ENCODE measurements at regions not wholly inside any gene's neighbourhood (a gene's known extent, or its start where the extent isn't known, plus 50 kb on each side); places are given as distances from the start of the nearest gene placed in this dataset.

- CTCF ChIA-PET: no interaction called here
- no peak overlapping the region for H3K27ac Mint-ChIP-seq
- DNase-seq (no peak), ATAC-seq (ENCODE audit: low read depth) (no peak)
- TF ChIP-seq EZH2 (IDR thresholded peaks at IDR 0.05; ENCODE audit: borderline replicate concordance, insufficient read depth, low read depth, low read length, poor library complexity, severe bottlenecking) (no peak), CTCF (IDR thresholded peaks at IDR 0.05) (no peak)
- Histone ChIP-seq H3K79me2 (ENCODE audit: control insufficient read depth, insufficient read depth, low read length) (no peaks in the 10 kb centered on the region), H3K27me3 (replicated peaks in 1 of 4; ENCODE audit: control extremely low read depth in 1 of 4, control insufficient read depth in 3 of 4, insufficient read depth in 4 of 4, low read length in 3 of 4) (no peaks in the 10 kb centered on the region), H3K36me3 (replicated peaks in 1 of 2; ENCODE audit: control extremely low read depth in 1 of 2, control insufficient read depth in 1 of 2, extremely low read depth in 1 of 2, insufficient read depth in 2 of 2, low read length in 1 of 2) (no peaks in the 10 kb centered on the region), H3K9ac (ENCODE audit: low read length) (no peak overlapping the region), H3K4me2 (replicated peaks; ENCODE audit: low read depth, low read length, poor library complexity, severe bottlenecking) (no peak overlapping the region), H3K9me3 (ENCODE audit: control extremely low read depth in 1 of 3, control insufficient read depth in 2 of 3, insufficient read depth in 1 of 3, low read length in 2 of 3) (no peaks in the 10 kb centered on the region), H4K20me1 (ENCODE audit: control insufficient read depth, insufficient read depth, low read length, poor library complexity, severe bottlenecking) (no peaks in the 10 kb centered on the region), H3K4me1 (ENCODE audit: control insufficient read depth in 2 of 2, insufficient read depth in 2 of 2, low read length in 2 of 2) (no peaks in the 10 kb centered on the region), H3K4me3 (ENCODE audit: control extremely low read depth in 1 of 5, extremely low read depth in 1 of 5, insufficient read depth in 1 of 5, low read depth in 2 of 5, low read length in 4 of 5) (no peak overlapping the region), H3K27ac (ENCODE audit: low read length in 2 of 2) (no peak overlapping the region), H2AFZ (ENCODE audit: insufficient read depth, low read depth, low read length, poor library complexity, severe bottlenecking) (no peak overlapping the region)
- H3K4me1 Mint-ChIP-seq: no peaks in the 10 kb centered on the region
- no peak overlapping the region for H3K4me3 Mint-ChIP-seq
- no peaks in the 10 kb centered on the region for H3K9me3 Mint-ChIP-seq (ENCODE audit: insufficient read depth)
- 100% methylated on average over 1 of the region's 3 CpGs for WGBS (ENCODE audit: insufficient coverage)
- peaks cover 18% of the 10 kb centered on the region for H3K27me3 Mint-ChIP-seq
- intact Hi-C loops (cut with micrococcal nuclease): no loop called here
- POLR2A ChIA-PET: no interaction called here
Measured at GRCh38 chr5:143888912-143889311, 77.0 kb downstream of the HMHB1 start.

DNA sequence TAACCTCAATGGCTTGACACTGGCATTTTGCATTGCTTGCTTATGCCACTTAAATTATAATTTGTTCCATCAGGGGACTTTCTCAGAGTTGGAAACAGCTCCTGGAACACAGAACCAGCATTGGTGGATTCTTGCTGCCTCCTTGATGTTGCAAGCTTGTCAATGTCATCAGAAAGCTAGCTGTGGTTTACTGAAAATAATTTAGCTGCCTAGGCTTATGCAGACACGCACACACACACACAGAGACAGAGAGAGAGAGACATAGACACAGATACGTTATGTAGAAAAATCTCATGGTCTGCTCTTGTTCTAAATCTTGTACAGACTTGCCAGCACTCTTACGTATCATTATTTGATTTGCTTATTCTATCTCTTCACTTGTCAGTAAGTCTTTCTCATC lies 78.0 kb downstream of the HMHB1 start:
- no peak overlapping the region for H3K27ac ChIP-seq (ENCODE audit: low read length in 2 of 2)
- no peaks in the 10 kb centered on the region for H3K27me3 ChIP-seq (replicated peaks in 1 of 4; ENCODE audit: control extremely low read depth in 1 of 4, control insufficient read depth in 3 of 4, insufficient read depth in 4 of 4, low read length in 3 of 4)
- no peaks in the 10 kb centered on the region for H3K4me1 ChIP-seq (ENCODE audit: control insufficient read depth in 2 of 2, insufficient read depth in 2 of 2, low read length in 2 of 2)
- ChIA-PET CTCF (no interaction called here), POLR2A (no interaction called here)
- H4K20me1 ChIP-seq (ENCODE audit: control insufficient read depth, insufficient read depth, low read length, poor library complexity, severe bottlenecking): no peaks in the 10 kb centered on the region
- DNase-seq (no peak), ATAC-seq (ENCODE audit: low read depth) (no peak)
- Mint-ChIP-seq H3K9me3 (ENCODE audit: insufficient read depth) (no peaks in the 10 kb centered on the region), H3K4me3 (no peak overlapping the region), H3K4me1 (no peaks in the 10 kb centered on the region), H3K27ac (no peak overlapping the region), H3K27me3 (peaks cover 16% of the 10 kb centered on the region)
- TF ChIP-seq EZH2 (IDR thresholded peaks at IDR 0.05; ENCODE audit: borderline replicate concordance, insufficient read depth, low read depth, low read length, poor library complexity, severe bottlenecking) (no peak), CTCF (IDR thresholded peaks at IDR 0.05) (no peak)
- H3K79me2 ChIP-seq (ENCODE audit: control insufficient read depth, insufficient read depth, low read length): no peaks in the 10 kb centered on the region
- H3K9me3 ChIP-seq (ENCODE audit: control extremely low read depth in 1 of 3, control insufficient read depth in 2 of 3, insufficient read depth in 1 of 3, low read length in 2 of 3): no peaks in the 10 kb centered on the region
- intact Hi-C loops (cut with micrococcal nuclease): no loop called here
- no peak overlapping the region for H3K4me2 ChIP-seq (replicated peaks; ENCODE audit: low read depth, low read length, poor library complexity, severe bottlenecking)
- H2AFZ ChIP-seq (ENCODE audit: insufficient read depth, low read depth, low read length, poor library complexity, severe bottlenecking): no peak overlapping the region
- no CpG with 5 or more reads among the region's 3 CpGs for WGBS (ENCODE audit: insufficient coverage)
- no peaks in the 10 kb centered on the region for H3K36me3 ChIP-seq (replicated peaks in 1 of 2; ENCODE audit: control extremely low read depth in 1 of 2, control insufficient read depth in 1 of 2, extremely low read depth in 1 of 2, insufficient read depth in 2 of 2, low read length in 1 of 2)
- no peak overlapping the region for H3K4me3 ChIP-seq (ENCODE audit: control extremely low read depth in 1 of 5, extremely low read depth in 1 of 5, insufficient read depth in 1 of 5, low read depth in 2 of 5, low read length in 4 of 5)
- no peak overlapping the region for H3K9ac ChIP-seq (ENCODE audit: low read length)
